GM12878 (cell line): ENCODE measurements at regions not wholly inside any gene's neighbourhood (a gene's known extent, or its start where the extent isn't known, plus 50 kb on each side); places are given as distances from the start of the nearest gene placed in this dataset.
"Not testable (repeated sequence)": the region's sequence is repeated elsewhere in the genome, so short reads cannot be mapped to it uniquely, and the experiment has no call there.

ENCODE experiments used
- CHD2 ChIP-seq: IDR thresholded peaks from 2 replicates; pipeline ENCODE4 v1.6.1; 2011; ENCODE audit warnings: low read depth, low read length, improper control_type of control experiment, borderline replicate concordance
- EED ChIP-seq: sonication (generic); IDR thresholded peaks from 2 replicates; pipeline ENCODE4 v1.6.1; 2016; ENCODE audit warnings: antibody characterized with exemption, low read depth
- HDAC2 ChIP-seq: fragments of 200-600 bp; sonication (generic); IDR thresholded peaks from 2 replicates; pipeline ENCODE4 v1.6.1; 2017
- KLF5 ChIP-seq: fragments of 450-650 bp; IDR thresholded peaks from 2 replicates; pipeline ENCODE4 v1.6.1; 2014; ENCODE audit warnings: mild to moderate bottlenecking; ENCODE audit not compliant: partially characterized antibody
- MYC ChIP-seq: IDR thresholded peaks from 2 replicates; pipeline ENCODE4 v1.6.1; 2011; ENCODE audit warnings: mild to moderate bottlenecking, low read length, moderate library complexity, inconsistent platforms; ENCODE audit not compliant: insufficient read depth, insufficient replicate concordance, insufficient read length, severe bottlenecking
- NFXL1 ChIP-seq: fragments of 450-650 bp; IDR thresholded peaks from 2 replicates; pipeline ENCODE4 v1.6.1; 2017; ENCODE audit warnings: antibody characterized with exemption, mild to moderate bottlenecking, borderline replicate concordance
- POLR2A ChIP-seq: IDR thresholded peaks from 2 replicates; pipeline ENCODE4 v1.6.1; 2011; ENCODE audit warnings: low read depth, mild to moderate bottlenecking, low read length
- POLR2AphosphoS2 ChIP-seq: IDR thresholded peaks from 2 replicates; pipeline ENCODE4 v1.6.1; 2011; ENCODE audit warnings: low read depth, mild to moderate bottlenecking, low read length, improper control_type of control experiment, moderate library complexity
- POLR2AphosphoS5 ChIP-seq: IDR thresholded peaks from 2 replicates; pipeline ENCODE4 v1.6.1; 2011; ENCODE audit warnings: mild to moderate bottlenecking, low read length, inconsistent platforms
- RAD21 ChIP-seq: IDR thresholded peaks from 2 replicates; pipeline ENCODE4 v1.6.1; 2011; ENCODE audit warnings: mild to moderate bottlenecking, low read depth, low read length, moderate library complexity; ENCODE audit not compliant: insufficient read depth
- STAT3 ChIP-seq: IDR thresholded peaks from 2 replicates; pipeline ENCODE4 v1.6.1; 2011; ENCODE audit warnings: low read depth, low read length, improper control_type of control experiment
- TCF12 ChIP-seq: IDR thresholded peaks from 2 replicates; pipeline ENCODE4 v1.6.1; 2011; ENCODE audit warnings: low read depth, mild to moderate bottlenecking, low read length
- TF ChIP-seq, protein P1 (sequence below): fragments of 150-350 bp; IDR thresholded peaks from 2 replicates; pipeline ENCODE4 v1.6.1; 2016; ENCODE audit warnings: low read depth, low read length
- TF ChIP-seq, protein P2 (sequence below), 3 experiments: IDR thresholded peaks in 2 of 3; conservative IDR thresholded peaks in 1 of 3; 2 replicates each; pipeline ENCODE4 v1.5.1; 2011; ENCODE audit warnings: low read depth in 3 of 3, low read length in 3 of 3, mild to moderate bottlenecking in 3 of 3, control low read depth in 2 of 3, moderate library complexity in 2 of 3, inconsistent platforms in 1 of 3, mixed read lengths in 1 of 3; ENCODE audit not compliant: control insufficient read depth in 2 of 3, insufficient read depth in 1 of 3; ENCODE audit errors: extremely low read depth in 1 of 3

DNA sequence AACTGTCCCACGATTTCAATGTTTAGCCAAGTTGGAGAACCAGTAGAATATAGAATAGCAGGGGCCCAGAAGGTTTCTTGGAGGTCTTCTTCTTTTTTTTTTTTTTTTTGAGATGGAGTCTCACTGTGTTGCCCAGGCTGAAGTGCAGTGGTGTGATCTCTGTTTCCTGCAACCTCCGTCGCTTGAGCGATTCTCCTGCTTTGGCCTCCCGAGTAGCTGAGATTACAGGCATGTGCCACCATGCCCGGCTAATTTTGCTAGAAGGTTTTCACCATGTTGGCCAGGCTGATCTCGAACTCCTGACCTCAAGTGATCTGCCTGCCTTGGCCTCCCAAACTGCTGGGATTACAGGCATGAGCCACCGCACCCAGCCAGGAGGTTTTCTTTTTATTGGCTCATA is 84.3 kb downstream of the MYCN start:
- TF ChIP-seq MYC, POLR2A, STAT3, TCF12, HDAC2, POLR2AphosphoS2, KLF5, POLR2AphosphoS5, EED, NFXL1, RAD21, CHD2: not testable (repeated sequence)
- TF ChIP-seq, protein P1, sequence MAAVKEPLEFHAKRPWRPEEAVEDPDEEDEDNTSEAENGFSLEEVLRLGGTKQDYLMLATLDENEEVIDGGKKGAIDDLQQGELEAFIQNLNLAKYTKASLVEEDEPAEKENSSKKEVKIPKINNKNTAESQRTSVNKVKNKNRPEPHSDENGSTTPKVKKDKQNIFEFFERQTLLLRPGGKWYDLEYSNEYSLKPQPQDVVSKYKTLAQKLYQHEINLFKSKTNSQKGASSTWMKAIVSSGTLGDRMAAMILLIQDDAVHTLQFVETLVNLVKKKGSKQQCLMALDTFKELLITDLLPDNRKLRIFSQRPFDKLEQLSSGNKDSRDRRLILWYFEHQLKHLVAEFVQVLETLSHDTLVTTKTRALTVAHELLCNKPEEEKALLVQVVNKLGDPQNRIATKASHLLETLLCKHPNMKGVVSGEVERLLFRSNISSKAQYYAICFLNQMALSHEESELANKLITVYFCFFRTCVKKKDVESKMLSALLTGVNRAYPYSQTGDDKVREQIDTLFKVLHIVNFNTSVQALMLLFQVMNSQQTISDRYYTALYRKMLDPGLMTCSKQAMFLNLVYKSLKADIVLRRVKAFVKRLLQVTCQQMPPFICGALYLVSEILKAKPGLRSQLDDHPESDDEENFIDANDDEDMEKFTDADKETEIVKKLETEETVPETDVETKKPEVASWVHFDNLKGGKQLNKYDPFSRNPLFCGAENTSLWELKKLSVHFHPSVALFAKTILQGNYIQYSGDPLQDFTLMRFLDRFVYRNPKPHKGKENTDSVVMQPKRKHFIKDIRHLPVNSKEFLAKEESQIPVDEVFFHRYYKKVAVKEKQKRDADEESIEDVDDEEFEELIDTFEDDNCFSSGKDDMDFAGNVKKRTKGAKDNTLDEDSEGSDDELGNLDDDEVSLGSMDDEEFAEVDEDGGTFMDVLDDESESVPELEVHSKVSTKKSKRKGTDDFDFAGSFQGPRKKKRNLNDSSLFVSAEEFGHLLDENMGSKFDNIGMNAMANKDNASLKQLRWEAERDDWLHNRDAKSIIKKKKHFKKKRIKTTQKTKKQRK, result not testable (repeated sequence)
- TF ChIP-seq, protein P2, sequence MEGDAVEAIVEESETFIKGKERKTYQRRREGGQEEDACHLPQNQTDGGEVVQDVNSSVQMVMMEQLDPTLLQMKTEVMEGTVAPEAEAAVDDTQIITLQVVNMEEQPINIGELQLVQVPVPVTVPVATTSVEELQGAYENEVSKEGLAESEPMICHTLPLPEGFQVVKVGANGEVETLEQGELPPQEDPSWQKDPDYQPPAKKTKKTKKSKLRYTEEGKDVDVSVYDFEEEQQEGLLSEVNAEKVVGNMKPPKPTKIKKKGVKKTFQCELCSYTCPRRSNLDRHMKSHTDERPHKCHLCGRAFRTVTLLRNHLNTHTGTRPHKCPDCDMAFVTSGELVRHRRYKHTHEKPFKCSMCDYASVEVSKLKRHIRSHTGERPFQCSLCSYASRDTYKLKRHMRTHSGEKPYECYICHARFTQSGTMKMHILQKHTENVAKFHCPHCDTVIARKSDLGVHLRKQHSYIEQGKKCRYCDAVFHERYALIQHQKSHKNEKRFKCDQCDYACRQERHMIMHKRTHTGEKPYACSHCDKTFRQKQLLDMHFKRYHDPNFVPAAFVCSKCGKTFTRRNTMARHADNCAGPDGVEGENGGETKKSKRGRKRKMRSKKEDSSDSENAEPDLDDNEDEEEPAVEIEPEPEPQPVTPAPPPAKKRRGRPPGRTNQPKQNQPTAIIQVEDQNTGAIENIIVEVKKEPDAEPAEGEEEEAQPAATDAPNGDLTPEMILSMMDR (IDR thresholded peaks at IDR 0.05 in 2 of 3, conservative IDR thresholded peaks at IDR 0.05 in 1 of 3; ENCODE audit: control insufficient read depth in 2 of 3, extremely low read depth in 1 of 3, insufficient read depth in 1 of 3, low read depth in 3 of 3, low read length in 3 of 3), result not testable (repeated sequence)
